K562 (cell line): ENCODE measurements at regions not wholly inside any gene's neighbourhood (a gene's known extent, or its start where the extent isn't known, plus 50 kb on each side); places are given as distances from the start of the nearest gene placed in this dataset.

Experiments used
- CBX8 ChIP-seq: fragments of 200-600 bp; sonication (generic); IDR thresholded peaks from 2 replicates; pipeline ENCODE4 v1.6.1; 2012; ENCODE audit warnings: borderline replicate concordance, mixed run types, low read depth, mild to moderate bottlenecking, moderate library complexity, mixed read lengths, low read length, control low read depth, inconsistent platforms; ENCODE audit not compliant: poor library complexity, severe bottlenecking; ENCODE audit errors: extremely low read depth
- ELF1 ChIP-seq: fragments of 200-800 bp; sonication (Bioruptor generic); IDR thresholded peaks from 2 replicates; pipeline ENCODE4 v1.6.1; 2016; ENCODE audit warnings: missing genetic modification characterization, missing compliant biosample characterization
- ELF2 ChIP-seq: fragments of 250-450 bp; sonication (Bioruptor Pico); IDR thresholded peaks from 2 replicates; pipeline ENCODE4 v1.5.0; 2021; ENCODE audit warnings: mild to moderate bottlenecking
- GTF2E2 ChIP-seq: fragments of 200-800 bp; sonication (Bioruptor generic); IDR thresholded peaks from 2 replicates; pipeline ENCODE4 v1.6.1; 2016; ENCODE audit warnings: missing genetic modification characterization, missing compliant biosample characterization
- ILF3 ChIP-seq: fragments of 450-650 bp; IDR thresholded peaks from 2 replicates; pipeline ENCODE4 v1.6.1; 2018; ENCODE audit warnings: antibody characterized with exemption, mild to moderate bottlenecking, moderate library complexity, borderline replicate concordance
- MAFK ChIP-seq: IDR thresholded peaks from 2 replicates; pipeline ENCODE4 v1.6.1; 2011; ENCODE audit warnings: low read length, improper control_type of control experiment
- MNT ChIP-seq, 2 experiments: fragments of 450-650 bp; conservative IDR thresholded peaks; 2 replicates each; pipeline ENCODE4 v1.6.1; 2017; ENCODE audit warnings: mild to moderate bottlenecking in 2 of 2, moderate library complexity in 2 of 2
- RBFOX2 ChIP-seq: fragments of 200-400 bp; formaldehyde crosslinking; IDR thresholded peaks from 2 replicates; pipeline ENCODE4 v1.6.1; 2017; ENCODE audit warnings: low read depth, mild to moderate bottlenecking, low read length, moderate library complexity
- RBM22 ChIP-seq: fragments of 200-400 bp; formaldehyde crosslinking; IDR thresholded peaks from 2 replicates; pipeline ENCODE4 v1.6.1; 2018; ENCODE audit warnings: low read length, low read depth; ENCODE audit not compliant: poor library complexity, severe bottlenecking
- SMC3 ChIP-seq: conservative IDR thresholded peaks from 2 replicates; pipeline ENCODE4 v1.6.1; 2011; ENCODE audit warnings: low read depth, low read length, improper control_type of control experiment; ENCODE audit not compliant: insufficient read depth
- THRAP3 ChIP-seq: fragments of 450-650 bp; IDR thresholded peaks from 2 replicates; pipeline ENCODE4 v1.6.1; 2016; ENCODE audit warnings: mild to moderate bottlenecking, inconsistent platforms, borderline replicate concordance
- ZNF224 ChIP-seq: sonication (generic); formaldehyde crosslinking; IDR thresholded peaks from 2 replicates; pipeline ENCODE4 v1.8.0; 2022; ENCODE audit warnings: mild to moderate bottlenecking, missing genetic modification reagents
- ZNF232 ChIP-seq: sonication (generic); formaldehyde crosslinking; IDR thresholded peaks from 2 replicates; pipeline ENCODE4 v1.8.0; 2022; ENCODE audit warnings: mild to moderate bottlenecking, missing genetic modification reagents
- TF ChIP-seq, protein P1 (sequence below): fragments of 450-650 bp; IDR thresholded peaks from 2 replicates; pipeline ENCODE4 v1.6.1; 2018; ENCODE audit warnings: mild to moderate bottlenecking, low read depth; ENCODE audit not compliant: partially characterized antibody
- TF ChIP-seq, protein P2 (sequence below): fragments of 250-450 bp; sonication (Bioruptor Pico); IDR thresholded peaks from 2 replicates; pipeline ENCODE4 v1.4.0; 2020
- TF ChIP-seq, protein P3 (sequence below): fragments of 450-650 bp; formaldehyde crosslinking; IDR thresholded peaks from 2 replicates; pipeline ENCODE4 v1.4.0; 2020; ENCODE audit warnings: mild to moderate bottlenecking, mixed read lengths

DNA sequence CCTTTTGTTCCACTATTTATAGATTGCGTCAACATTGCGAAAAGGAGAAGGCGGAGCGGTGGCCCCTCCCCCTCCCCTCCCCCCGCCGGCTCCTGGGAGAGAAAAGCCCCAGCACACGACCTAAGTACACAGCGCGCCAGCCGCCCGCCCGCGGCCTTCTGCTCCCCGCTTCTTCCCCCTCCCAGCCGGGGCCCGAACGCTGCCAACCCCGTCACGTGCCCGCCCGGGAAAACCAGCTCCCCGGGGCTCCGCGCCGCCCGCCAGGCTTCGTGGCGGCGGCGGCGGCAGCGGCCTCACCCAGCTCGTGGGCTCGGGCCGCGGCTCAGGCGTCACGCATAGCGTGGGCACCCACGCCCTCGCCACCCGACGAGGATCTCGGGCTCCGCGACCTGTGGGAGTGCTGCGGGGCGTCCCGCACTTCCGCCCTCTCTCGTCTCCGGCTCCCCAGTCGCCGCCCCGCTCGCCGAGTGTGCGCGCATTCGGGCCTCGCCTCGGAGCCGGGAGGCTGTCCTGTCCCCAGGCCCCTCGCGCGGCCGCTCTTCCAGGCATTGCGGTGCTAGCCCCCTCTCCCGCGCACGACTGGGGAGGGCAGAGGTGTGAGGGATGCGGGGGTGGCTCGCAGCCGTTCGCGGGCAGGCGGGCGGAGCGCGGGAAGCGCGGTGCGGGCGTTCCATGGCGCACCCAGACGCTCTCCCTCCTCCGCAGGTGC lies 110.5 kb downstream of the KCNRG start (continued):
- TF ChIP-seq RBM22 (peak; percentile 97), ZNF224 (CRISPR knock-in tag) (peak; percentile 55; the same call in 1 of the 2 replicates), MNT (conservative IDR thresholded peaks at IDR 0.05) (0 out of 4 replicates have a peak, but pooled peaks of 1 of the 2 experiments have one; percentile 26), MAFK (0 out of 2 replicates have a peak, but pooled peaks have one; percentile 10), RBFOX2 (peak; percentile 89), THRAP3 (no peak), CBX8 (no peak), ELF1 (tag) (peak; percentile 64), ILF3 (no peak), GTF2E2 (no peak; the same call in 1 of the 2 replicates), ELF2 (peak; percentile 73), ZNF232 (CRISPR knock-in tag) (peak; percentile 79; the same call in 1 of the 2 replicates), SMC3 (0 out of 2 replicates have a peak, but pooled peaks have one; percentile 9)
- TF ChIP-seq, protein P1, sequence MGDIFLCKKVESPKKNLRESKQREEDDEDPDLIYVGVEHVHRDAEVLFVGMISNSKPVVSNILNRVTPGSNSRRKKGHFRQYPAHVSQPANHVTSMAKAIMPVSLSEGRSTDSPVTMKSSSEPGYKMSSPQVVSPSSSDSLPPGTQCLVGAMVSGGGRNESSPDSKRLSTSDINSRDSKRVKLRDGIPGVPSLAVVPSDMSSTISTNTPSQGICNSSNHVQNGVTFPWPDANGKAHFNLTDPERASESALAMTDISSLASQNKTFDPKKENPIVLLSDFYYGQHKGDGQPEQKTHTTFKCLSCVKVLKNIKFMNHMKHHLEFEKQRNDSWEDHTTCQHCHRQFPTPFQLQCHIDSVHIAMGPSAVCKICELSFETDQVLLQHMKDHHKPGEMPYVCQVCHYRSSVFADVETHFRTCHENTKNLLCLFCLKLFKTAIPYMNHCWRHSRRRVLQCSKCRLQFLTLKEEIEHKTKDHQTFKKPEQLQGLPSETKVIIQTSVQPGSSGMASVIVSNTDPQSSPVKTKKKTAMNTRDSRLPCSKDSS = no peak
- TF ChIP-seq, protein P2, sequence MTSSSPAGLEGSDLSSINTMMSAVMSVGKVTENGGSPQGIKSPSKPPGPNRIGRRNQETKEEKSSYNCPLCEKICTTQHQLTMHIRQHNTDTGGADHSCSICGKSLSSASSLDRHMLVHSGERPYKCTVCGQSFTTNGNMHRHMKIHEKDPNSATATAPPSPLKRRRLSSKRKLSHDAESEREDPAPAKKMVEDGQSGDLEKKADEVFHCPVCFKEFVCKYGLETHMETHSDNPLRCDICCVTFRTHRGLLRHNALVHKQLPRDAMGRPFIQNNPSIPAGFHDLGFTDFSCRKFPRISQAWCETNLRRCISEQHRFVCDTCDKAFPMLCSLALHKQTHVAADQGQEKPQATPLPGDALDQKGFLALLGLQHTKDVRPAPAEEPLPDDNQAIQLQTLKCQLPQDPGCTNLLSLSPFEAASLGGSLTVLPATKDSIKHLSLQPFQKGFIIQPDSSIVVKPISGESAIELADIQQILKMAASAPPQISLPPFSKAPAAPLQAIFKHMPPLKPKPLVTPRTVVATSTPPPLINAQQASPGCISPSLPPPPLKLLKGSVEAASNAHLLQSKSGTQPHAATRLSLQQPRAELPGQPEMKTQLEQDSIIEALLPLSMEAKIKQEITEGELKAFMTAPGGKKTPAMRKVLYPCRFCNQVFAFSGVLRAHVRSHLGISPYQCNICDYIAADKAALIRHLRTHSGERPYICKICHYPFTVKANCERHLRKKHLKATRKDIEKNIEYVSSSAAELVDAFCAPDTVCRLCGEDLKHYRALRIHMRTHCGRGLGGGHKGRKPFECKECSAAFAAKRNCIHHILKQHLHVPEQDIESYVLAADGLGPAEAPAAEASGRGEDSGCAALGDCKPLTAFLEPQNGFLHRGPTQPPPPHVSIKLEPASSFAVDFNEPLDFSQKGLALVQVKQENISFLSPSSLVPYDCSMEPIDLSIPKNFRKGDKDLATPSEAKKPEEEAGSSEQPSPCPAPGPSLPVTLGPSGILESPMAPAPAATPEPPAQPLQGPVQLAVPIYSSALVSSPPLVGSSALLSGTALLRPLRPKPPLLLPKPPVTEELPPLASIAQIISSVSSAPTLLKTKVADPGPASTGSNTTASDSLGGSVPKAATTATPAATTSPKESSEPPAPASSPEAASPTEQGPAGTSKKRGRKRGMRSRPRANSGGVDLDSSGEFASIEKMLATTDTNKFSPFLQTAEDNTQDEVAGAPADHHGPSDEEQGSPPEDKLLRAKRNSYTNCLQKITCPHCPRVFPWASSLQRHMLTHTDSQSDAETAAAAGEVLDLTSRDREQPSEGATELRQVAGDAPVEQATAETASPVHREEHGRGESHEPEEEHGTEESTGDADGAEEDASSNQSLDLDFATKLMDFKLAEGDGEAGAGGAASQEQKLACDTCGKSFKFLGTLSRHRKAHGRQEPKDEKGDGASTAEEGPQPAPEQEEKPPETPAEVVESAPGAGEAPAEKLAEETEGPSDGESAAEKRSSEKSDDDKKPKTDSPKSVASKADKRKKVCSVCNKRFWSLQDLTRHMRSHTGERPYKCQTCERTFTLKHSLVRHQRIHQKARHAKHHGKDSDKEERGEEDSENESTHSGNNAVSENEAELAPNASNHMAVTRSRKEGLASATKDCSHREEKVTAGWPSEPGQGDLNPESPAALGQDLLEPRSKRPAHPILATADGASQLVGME (CRISPR knock-in tag) = no peak
- TF ChIP-seq, protein P3, sequence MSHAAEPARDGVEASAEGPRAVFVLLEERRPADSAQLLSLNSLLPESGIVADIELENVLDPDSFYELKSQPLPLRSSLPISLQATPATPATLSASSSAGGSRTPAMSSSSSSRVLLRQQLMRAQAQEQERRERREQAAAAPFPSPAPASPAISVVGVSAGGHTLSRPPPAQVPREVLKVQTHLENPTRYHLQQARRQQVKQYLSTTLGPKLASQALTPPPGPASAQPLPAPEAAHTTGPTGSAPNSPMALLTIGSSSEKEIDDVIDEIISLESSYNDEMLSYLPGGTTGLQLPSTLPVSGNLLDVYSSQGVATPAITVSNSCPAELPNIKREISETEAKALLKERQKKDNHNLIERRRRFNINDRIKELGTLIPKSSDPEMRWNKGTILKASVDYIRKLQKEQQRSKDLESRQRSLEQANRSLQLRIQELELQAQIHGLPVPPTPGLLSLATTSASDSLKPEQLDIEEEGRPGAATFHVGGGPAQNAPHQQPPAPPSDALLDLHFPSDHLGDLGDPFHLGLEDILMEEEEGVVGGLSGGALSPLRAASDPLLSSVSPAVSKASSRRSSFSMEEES (CRISPR knock-in tag) = peak; percentile 37
